CD14-positive monocyte (primary cell): ENCODE measurements at regions not wholly inside any gene's neighbourhood (a gene's known extent, or its start where the extent isn't known, plus 50 kb on each side); places are given as distances from the start of the nearest gene placed in this dataset.
A peak's percentile ranks its signal among the peaks of the same experiment; 100 is the strongest.

Experiments
- DNase-seq, 3 donors: peaks; one replicate each; pipeline ENCODE4 v3.0.0-alpha.2; 2011 to 2022
- H2AFZ ChIP-seq: 2 replicates; pipeline ENCODE4 v1.6.0; 2012; ENCODE audit warnings: mild to moderate bottlenecking, low read depth, low read length, inconsistent platforms; ENCODE audit not compliant: insufficient read depth, poor library complexity, severe bottlenecking
- H3K27ac ChIP-seq, 2 donors: 1 replicate in 1 of 2; 2 replicates in 1 of 2; pipeline ENCODE4 v1.5.1; 2012 to 2013; ENCODE audit warnings: low read length in 2 of 2, control low read depth in 1 of 2, inconsistent platforms in 1 of 2, low read depth in 1 of 2, mild to moderate bottlenecking in 1 of 2
- H3K27me3 ChIP-seq, 2 donors: one replicate each; pipeline versions ENCODE4 v1.6.0 to v1.6.1; 2011 to 2013; ENCODE audit warnings: low read length in 2 of 2; ENCODE audit not compliant: control insufficient read depth in 2 of 2, insufficient read depth in 2 of 2
- H3K36me3 ChIP-seq, 2 donors: replicated peaks in 1 of 2; 1 replicate in 1 of 2; 2 replicates in 1 of 2; pipeline versions ENCODE4 v1.5.1 to v1.6.1; 2012 to 2013; ENCODE audit warnings: low read length in 2 of 2, control low read depth in 1 of 2, inconsistent platforms in 1 of 2, mild to moderate bottlenecking in 1 of 2; ENCODE audit not compliant: insufficient read depth in 2 of 2, control insufficient read depth in 1 of 2
- H3K4me1 ChIP-seq, 2 donors: 1 replicate in 1 of 2; 2 replicates in 1 of 2; pipeline versions ENCODE4 v1.5.1 to v1.6.1; 2012 to 2013; ENCODE audit warnings: low read length in 2 of 2, control low read depth in 1 of 2, inconsistent platforms in 1 of 2, mild to moderate bottlenecking in 1 of 2, moderate library complexity in 1 of 2; ENCODE audit not compliant: insufficient read depth in 2 of 2, control insufficient read depth in 1 of 2
- H3K4me2 ChIP-seq: replicated peaks from 2 replicates; pipeline ENCODE3; 2012; ENCODE audit warnings: low read length, moderate library complexity, mild to moderate bottlenecking; ENCODE audit not compliant: poor library complexity, severe bottlenecking; ENCODE audit errors: extremely low read depth
- H3K4me3 ChIP-seq, 3 experiments: fragments of 200-600 bp in 1 of 3; sonication (generic) in 1 of 3; replicated peaks in 1 of 3; 1 replicate in 2 of 3; 2 replicates in 1 of 3; pipeline ENCODE4 v1.5.1; 2011 to 2013; ENCODE audit warnings: low read length in 3 of 3, mild to moderate bottlenecking in 3 of 3, control low read depth in 2 of 3, low read depth in 2 of 3, inconsistent platforms in 1 of 3, moderate library complexity in 1 of 3
- H3K79me2 ChIP-seq: 2 replicates; pipeline ENCODE4 v1.6.0; 2012; ENCODE audit warnings: mild to moderate bottlenecking, control low read depth, inconsistent platforms, low read length, moderate library complexity; ENCODE audit not compliant: insufficient read depth
- H3K9ac ChIP-seq: 2 replicates; pipeline ENCODE4 v1.6.0; 2017; ENCODE audit warnings: low read length, mild to moderate bottlenecking; ENCODE audit not compliant: insufficient read depth, poor library complexity, severe bottlenecking
- H3K9me3 ChIP-seq, 2 donors: replicated peaks in 1 of 2; 1 replicate in 1 of 2; 2 replicates in 1 of 2; pipeline versions ENCODE4 v1.5.1 to v1.6.1; 2012 to 2013; ENCODE audit warnings: low read length in 2 of 2, control low read depth in 1 of 2; ENCODE audit not compliant: control insufficient read depth in 1 of 2, insufficient read depth in 1 of 2
- H4K20me1 ChIP-seq: 2 replicates; pipeline ENCODE4 v1.6.0; 2012; ENCODE audit warnings: mild to moderate bottlenecking, low read length, control low read depth, moderate library complexity; ENCODE audit not compliant: insufficient read depth
- H3K27ac Mint-ChIP-seq, 7 donors: one replicate each; pipeline ENCODE4 v1.8.0; 2020; ENCODE audit warnings: mild to moderate bottlenecking in 7 of 7, mixed read lengths in 7 of 7, moderate library complexity in 6 of 7, inconsistent platforms in 2 of 7
- H3K27me3 Mint-ChIP-seq, 3 donors: one replicate each; pipeline ENCODE4 v1.8.0; 2021 to 2022; ENCODE audit warnings: low read depth in 3 of 3, mild to moderate bottlenecking in 3 of 3, mixed read lengths in 3 of 3, moderate library complexity in 3 of 3, inconsistent platforms in 1 of 3
- H3K36me3 Mint-ChIP-seq, 2 donors: one replicate each; pipeline ENCODE4 v1.8.0; 2020; ENCODE audit warnings: mixed read lengths in 2 of 2, inconsistent platforms in 1 of 2, mild to moderate bottlenecking in 1 of 2
- H3K4me1 Mint-ChIP-seq: one replicate; pipeline ENCODE4 v1.8.0; 2020; ENCODE audit warnings: mild to moderate bottlenecking, mixed read lengths
- H3K4me3 Mint-ChIP-seq, 2 donors: one replicate each; pipeline ENCODE4 v1.8.0; 2020; ENCODE audit warnings: mild to moderate bottlenecking in 2 of 2, mixed read lengths in 2 of 2, moderate library complexity in 1 of 2
- H3K9me3 Mint-ChIP-seq, 7 donors: one replicate each; pipeline ENCODE4 v1.8.0; 2020 to 2022; ENCODE audit warnings: mixed read lengths in 7 of 7, mild to moderate bottlenecking in 6 of 7, moderate library complexity in 6 of 7, inconsistent platforms in 2 of 7
- WGBS: methylation state at CpG from one replicate; pipeline ENCODE4 v1.1.5; 2013; ENCODE audit warnings: missing lambda C conversion rate; ENCODE audit not compliant: insufficient coverage; 5-methylcytosine and 5-hydroxymethylcytosine counted together
- intact Hi-C, 2 donors: fragments of 100-400 bp; cut with micrococcal nuclease; formaldehyde crosslinking; loops; one replicate each; pipeline versions ENCODE4 v1.15.0 to v1.15.1; 2023
- TF ChIP-seq, protein P1 (sequence below): fragments of 200-600 bp; IDR thresholded peaks from one replicate; pipeline ENCODE4 v1.8.0; 2022; ENCODE audit warnings: antibody characterized with exemption, mild to moderate bottlenecking

DNA sequence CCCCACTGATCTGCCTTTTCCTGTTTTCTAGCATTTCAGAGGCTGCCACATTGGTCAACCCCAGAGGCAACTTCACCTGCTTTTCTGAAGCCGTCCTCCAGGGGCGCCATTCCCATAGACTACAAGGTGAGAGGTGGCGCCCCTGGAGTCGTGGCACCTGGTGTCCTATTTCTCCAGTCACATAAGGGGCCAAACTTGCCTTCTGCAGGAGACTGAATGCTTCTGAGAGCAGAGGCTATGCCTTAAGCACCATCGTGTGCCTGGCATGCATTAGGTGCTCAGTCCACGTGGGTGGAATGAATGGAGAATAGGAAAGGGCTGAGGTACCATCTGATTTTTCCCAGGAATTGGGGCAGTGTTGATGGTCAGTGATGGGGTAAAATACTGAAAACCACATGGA lies 164.8 kb downstream of the HAPSTR1 start:
- Mint-ChIP-seq H3K4me3 (no peak overlapping the region), H3K4me1 (peaks cover 6% of the 10 kb centered on the region), H3K9me3 (peaks cover 0 to 8% (median 0%) of the 10 kb centered on the region in 7 donors), H3K27me3 (peaks cover 1 to 4% (median 3%) of the 10 kb centered on the region in 3 donors), H3K27ac (no peak overlapping the region), H3K36me3 (no peaks in the 10 kb centered on the region)
- Histone ChIP-seq H2AFZ (no peak overlapping the region), H3K4me1 (no peaks in the 10 kb centered on the region), H3K4me2 (no peak overlapping the region), H3K79me2 (no peaks in the 10 kb centered on the region), H3K4me3 (no peak overlapping the region), H3K27me3 (no peaks in the 10 kb centered on the region), H3K27ac (no peak overlapping the region), H3K9ac (no peak overlapping the region), H3K9me3 (no peaks in the 10 kb centered on the region), H3K36me3 (no peaks in the 10 kb centered on the region), H4K20me1 (no peaks in the 10 kb centered on the region)
- WGBS: 27% methylated on average over 6 of the region's 6 CpGs
- intact Hi-C loops: no loop called here
- peak in 2 of 3 donors; percentile 9 to 11 for DNase-seq
- TF ChIP-seq, protein P1, sequence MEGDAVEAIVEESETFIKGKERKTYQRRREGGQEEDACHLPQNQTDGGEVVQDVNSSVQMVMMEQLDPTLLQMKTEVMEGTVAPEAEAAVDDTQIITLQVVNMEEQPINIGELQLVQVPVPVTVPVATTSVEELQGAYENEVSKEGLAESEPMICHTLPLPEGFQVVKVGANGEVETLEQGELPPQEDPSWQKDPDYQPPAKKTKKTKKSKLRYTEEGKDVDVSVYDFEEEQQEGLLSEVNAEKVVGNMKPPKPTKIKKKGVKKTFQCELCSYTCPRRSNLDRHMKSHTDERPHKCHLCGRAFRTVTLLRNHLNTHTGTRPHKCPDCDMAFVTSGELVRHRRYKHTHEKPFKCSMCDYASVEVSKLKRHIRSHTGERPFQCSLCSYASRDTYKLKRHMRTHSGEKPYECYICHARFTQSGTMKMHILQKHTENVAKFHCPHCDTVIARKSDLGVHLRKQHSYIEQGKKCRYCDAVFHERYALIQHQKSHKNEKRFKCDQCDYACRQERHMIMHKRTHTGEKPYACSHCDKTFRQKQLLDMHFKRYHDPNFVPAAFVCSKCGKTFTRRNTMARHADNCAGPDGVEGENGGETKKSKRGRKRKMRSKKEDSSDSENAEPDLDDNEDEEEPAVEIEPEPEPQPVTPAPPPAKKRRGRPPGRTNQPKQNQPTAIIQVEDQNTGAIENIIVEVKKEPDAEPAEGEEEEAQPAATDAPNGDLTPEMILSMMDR: peak; percentile 90

GRCh38 chr16:9257843-9258242 lies 166.4 kb downstream of the HAPSTR1 start:
- Mint-ChIP-seq H3K4me3 (no peak overlapping the region), H3K36me3 (no peaks in the 10 kb centered on the region), H3K9me3 (peaks cover 0 to 8% (median 0%) of the 10 kb centered on the region in 7 donors), H3K4me1 (peaks cover 6% of the 10 kb centered on the region), H3K27me3 (peaks cover 2 to 6% (median 4%) of the 10 kb centered on the region in 3 donors), H3K27ac (no peak overlapping the region)
- no peaks in the 10 kb centered on the region for H4K20me1 ChIP-seq
- WGBS: 60% methylated on average over 1 of the region's 1 CpG
- H3K4me3 ChIP-seq: no peak overlapping the region
- H3K27me3 ChIP-seq: no peaks in the 10 kb centered on the region
- no peaks in the 10 kb centered on the region for H3K36me3 ChIP-seq
- no peak overlapping the region for H3K4me2 ChIP-seq
- no peak overlapping the region for H3K27ac ChIP-seq
- no peaks in the 10 kb centered on the region for H3K4me1 ChIP-seq
- H3K9me3 ChIP-seq: no peaks in the 10 kb centered on the region
- intact Hi-C loops: no loop called here
- TF ChIP-seq, protein P1: no peak
- peak overlapping the region; percentile 13 for H2AFZ ChIP-seq
- H3K79me2 ChIP-seq: no peaks in the 10 kb centered on the region
- no peak overlapping the region for H3K9ac ChIP-seq
- no peak for DNase-seq
